NCI-H2107 treated with DMSO at 0.1 percent for 48 hours (cell line): ENCODE measurements at regions not wholly inside any gene's neighbourhood (a gene's known extent, or its start where the extent isn't known, plus 50 kb on each side); places are given as distances from the start of the nearest gene placed in this dataset.

Source experiments
- DNase-seq: peaks from one replicate; lab custom pipeline; 2025; ENCODE audit not compliant: unreplicated experiment; lab: John Stamatoyannopoulos, UW

DNA sequence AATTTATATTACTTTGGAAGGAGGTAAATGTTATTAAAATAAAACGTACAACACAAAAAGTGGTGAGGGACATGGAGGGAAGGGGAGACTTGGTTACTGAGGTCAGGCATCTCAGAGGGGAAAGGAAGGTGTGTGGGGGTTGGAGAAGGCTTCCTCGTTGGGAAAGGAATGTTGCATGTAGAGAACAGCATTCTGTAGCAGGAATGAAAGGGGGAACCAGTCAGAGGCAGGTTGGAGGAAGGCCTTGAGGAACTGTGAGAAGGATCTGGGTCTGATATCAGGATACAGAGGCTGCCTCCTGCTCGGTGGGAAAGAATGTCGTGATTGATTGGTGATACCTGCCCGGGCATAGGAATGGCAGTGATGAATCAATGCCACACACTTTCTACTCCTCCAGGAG, 103.3 kb upstream of the ZFHX3 start:
- DNase-seq, result no peak

GRCh38 chr16:73150786-73151185, 102.9 kb upstream of the ZFHX3 start:
- DNase-seq, result no peak

DNA sequence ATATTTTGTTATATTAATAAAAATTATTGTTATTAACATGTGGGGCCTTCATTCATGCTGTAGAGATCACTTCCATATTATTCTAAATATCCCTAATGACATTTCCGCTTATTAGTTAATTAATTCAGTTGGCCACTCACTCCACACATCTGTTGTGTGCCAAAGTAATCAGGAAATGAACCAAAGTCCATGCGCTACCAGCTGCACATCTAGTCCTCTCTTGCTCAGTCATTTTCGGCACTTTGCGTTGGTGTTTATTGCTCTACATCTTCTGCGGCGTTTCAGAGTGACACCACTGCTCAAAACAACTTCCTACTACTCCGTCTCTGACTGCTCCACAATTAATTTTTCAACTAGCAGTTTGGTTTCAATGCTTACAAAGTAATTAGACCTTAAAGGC, 101.4 kb upstream of the ZFHX3 start:
- no peak for DNase-seq

GRCh38 chr16:73147958-73148357, 100.0 kb upstream of the ZFHX3 start:
- no peak for DNase-seq

DNA sequence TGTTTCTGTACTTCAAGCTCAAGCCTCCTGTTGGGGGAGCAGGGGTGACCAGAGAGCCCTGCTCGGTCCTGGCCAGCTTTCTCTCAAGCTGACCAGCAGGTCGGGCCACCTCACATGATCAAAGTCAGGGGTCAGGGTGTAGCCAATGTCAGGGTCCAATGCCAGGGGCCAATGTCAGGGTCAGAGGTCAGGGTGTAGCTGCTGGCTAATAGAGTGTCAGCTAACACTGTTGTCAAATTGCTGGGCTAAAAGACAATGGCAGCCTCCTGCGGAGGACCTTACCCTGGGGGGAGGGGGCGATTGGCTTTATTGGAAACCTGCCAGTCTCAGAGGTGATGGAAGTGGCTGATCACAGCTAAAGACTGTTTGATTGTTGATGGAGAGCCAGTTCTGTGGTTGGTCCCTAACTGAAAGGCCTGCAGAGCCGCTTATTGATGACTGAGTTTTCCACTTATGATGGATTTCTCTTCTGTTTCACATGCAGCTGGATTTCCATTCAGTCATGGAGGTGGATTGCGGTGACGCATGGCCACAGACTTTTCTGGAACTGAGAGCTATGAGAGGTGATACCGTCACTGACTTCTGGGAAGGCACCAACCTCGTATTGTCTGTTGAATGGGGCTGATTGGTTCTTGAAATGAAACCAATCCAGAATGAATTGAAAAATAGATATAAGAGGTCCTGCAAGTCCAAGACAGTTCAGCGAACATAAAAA, 97.4 kb upstream of the ZFHX3 start:
- DNase-seq, result no peak

DNA sequence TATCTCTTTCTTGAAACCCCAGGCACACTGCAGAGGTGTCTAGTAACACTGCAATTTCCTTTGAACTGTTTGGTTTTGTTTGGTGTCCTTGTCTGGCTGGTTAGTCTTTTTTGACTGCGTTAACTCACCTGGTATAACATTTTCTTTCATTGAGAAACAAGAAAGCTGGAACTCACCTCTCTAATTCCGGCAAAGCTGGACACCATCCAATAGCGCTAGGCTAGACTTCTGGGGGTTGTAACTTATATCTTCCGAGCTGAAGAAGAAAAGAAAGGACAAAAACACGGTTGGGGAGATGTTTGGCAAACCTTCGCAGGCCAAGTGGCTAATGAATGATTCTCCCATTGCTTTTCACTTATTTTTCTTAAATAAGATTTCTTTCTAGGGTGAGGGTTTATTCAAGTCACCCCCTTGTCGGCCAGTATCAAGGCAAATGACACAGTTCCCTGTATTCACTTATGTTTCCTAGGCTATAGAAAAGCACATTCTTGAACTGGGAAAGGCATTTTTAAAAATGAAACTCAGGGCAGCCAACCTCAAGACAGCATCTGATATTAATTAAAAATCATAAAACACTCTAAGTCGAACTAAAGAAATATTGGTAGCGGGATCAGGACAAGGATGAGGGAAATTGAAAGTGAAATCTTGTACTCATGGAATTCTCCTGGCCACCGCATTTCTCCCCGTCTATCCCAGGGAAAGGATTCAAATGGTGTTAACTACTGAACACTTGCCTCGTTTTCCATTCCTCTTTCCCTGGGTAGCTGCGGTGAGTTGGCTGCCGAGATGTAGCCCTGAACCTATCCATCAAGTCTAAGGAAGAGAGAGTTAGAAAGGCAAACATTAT, 95.9 kb upstream of the ZFHX3 start:
- DNase-seq, result no peak

GRCh38 chr16:73143002-73143401, 95.1 kb upstream of the ZFHX3 start:
- DNase-seq, result no peak

GRCh38 chr16:73142053-73142854, 94.3 kb upstream of the ZFHX3 start:
- DNase-seq, result no peak

DNA sequence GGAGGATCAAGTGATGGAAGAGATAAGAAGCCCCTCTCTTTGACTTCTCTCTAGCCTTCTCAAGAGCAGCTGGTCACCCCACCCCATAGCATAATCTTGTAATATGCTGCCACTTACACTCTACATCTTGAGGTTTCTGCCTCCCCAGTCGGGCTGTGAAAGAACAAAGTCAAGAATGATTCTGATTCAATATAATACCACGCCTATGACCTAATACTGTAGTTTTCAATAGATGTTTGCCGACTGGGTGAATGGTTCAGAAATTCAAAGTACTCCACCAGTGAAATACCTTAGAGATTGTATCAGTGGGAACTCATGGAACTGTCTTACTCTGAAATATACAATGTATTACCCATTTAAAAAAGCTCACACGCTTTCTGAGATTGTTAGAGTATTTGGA, 93.0 kb upstream of the ZFHX3 start:
- DNase-seq, result no peak

DNA sequence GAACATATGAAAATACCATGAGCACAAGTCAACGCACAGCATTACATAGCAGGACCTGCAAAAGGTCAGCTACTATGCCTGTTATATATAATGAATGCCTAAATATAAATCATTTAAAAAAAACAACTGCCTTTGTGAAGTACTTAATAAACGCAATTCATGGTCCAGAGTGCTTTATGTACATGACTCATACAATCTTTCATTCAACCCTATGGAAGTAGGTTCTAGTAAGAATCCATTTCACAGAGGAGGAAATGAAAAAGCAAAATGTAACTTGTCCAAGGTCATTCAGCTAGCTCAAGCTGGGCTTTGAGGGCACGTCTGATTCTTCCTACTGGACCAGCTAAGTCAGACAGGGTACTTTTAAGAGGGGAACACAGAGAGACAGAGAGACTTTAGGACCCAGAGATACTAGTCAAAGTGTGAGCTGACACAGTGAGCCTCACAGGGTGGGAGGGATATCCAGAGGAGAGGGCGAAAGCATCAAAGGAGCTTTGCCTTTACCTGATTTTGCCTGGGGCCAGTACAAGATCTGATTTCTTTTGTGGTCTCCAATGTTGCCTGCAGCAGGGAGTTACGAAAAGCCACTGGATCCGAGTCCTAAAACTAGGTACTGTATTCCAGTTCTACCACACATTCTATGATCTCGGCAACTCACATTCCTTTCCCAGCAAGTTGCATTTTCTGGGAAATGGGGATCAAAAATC, 83.4 kb upstream of the ZFHX3 start:
- DNase-seq, result no peak

- no peak for DNase-seq
These were observed 81.5 kb upstream of the ZFHX3 start for GRCh38 chr16:73129455-73129854.

DNA sequence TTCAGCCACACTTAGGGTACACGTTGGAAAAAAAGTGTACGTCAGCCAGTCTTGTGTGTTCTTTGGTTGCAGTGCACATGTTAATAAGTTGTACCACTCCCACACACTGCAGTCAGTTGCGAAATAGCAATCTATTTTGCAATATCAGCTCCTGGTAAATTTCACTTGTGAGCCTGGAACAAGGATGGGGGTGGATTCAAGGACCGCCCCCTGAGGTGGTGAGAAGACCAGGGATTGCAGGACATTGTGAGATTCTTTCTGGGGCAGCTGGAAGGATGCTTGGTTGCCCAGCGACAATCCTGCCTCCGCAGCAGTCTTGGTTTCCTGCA, 78.6 kb upstream of the ZFHX3 start:
- DNase-seq, result no peak

DNA sequence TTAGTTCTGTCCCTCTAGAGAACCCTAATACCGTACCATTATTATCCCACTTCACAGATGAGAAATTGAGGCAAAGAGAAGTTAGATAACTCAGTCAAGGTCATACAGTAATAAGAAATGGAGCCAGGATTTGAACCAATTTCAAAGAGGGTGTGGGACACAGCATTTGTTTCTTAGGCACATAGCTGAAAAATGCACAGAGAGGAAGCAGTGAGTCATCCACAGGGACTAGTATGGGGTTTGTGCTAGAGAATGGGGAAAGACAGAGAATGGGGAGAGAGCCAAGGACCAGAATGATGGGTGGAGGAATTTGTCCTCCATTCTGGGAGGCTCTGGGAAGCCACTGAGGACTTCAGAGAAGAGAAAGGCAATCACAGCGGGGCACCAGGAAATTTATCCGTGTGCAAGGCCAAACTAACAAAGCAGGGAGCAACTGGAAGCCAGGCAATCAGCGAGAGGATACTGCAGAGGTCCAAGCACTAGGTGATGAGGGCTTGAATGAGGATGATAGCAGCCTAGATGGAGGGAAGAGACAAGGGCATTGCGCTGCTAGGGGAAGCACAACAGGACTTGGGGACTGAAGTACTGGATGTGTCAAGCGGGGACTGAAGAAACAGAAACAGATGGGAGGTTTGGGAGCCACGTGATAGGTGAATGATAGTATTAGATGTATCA, 78.1 kb upstream of the ZFHX3 start:
- no peak for DNase-seq

GRCh38 chr16:73124665-73125375, 76.9 kb upstream of the ZFHX3 start:
- no peak for DNase-seq

GRCh38 chr16:73124097-73124652, 76.2 kb upstream of the ZFHX3 start:
- no peak for DNase-seq

GRCh38 chr16:73122604-73123391, 74.9 kb upstream of the ZFHX3 start:
- no peak for DNase-seq

DNA sequence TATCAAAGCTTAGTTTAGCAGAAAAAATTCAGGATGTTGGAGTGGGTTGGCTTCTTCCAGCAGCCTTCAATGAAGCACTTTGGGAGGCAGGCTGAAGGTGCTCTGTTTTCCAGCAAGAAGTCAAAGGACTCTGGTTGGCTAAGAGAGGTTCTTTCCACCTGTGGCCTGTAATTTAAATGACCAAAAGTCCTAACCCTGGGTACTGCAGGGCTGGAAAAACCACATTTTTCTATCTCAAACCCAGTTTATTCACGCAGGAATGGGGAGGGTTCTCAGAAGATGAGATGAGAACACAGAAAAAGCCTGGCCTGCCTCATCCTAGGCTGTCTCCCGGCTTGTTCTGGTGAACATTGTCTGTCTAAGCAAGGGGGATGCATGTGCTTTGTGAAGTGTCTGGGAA, 68.6 kb upstream of the ZFHX3 start:
- DNase-seq, result no peak

DNA sequence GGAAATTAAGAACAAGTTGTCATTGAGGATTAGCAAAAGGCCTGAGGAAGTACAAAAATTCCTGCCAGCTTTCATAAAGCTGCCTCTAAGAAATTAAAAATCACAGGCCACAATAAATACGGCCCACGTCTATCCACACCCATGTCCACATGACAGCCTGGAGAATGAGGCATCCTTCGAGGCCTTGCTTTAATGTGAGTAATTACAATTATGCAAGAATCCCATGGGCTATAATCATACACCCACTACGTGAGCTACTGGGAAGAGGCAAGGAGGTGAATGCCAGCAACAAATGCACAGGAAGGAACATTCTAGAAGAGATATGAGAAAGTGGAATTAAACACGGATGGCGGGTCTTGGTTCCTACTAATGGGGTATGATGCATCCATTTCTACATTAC, 65.4 kb upstream of the ZFHX3 start:
- DNase-seq, result no peak
